ENCODE measurements at regions not wholly inside any gene's neighbourhood (a gene's known extent, or its start where the extent isn't known, plus 50 kb on each side); places are given as distances from the start of the nearest gene placed in this dataset.

DNA sequence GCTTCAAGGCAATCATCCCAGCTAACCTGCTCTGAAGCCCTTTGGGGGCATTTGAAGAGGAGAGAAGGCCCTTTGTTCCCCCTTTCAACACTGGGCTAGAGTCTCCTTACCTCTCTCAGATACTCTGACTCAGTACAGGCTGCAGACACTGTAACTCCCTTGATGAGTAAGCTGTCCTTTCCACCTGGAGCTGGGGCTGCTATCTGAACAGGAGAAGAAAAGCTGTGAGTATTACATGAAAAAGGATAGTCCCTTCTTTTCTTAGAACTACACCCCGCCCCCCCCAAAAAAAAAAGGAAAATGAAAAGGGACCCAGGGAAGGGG is 186.6 kb upstream of the PLEKHG7 start:
- no peaks in the 10 kb centered on the region for H3K4me1 ChIP-seq (ENCODE audit: control insufficient read depth, insufficient read depth, low read length)
- DNase-seq, result no peak
- H3K9me3 ChIP-seq (replicated peaks; ENCODE audit: control insufficient read depth, low read depth, low read length), result no peaks in the 10 kb centered on the region
- H3K27me3 ChIP-seq (ENCODE audit: control insufficient read depth, insufficient read depth, low read length), result no peaks in the 10 kb centered on the region
- no peak overlapping the region for H3K27ac ChIP-seq (ENCODE audit: low read length)
- no CpG with 5 or more reads among the region's 1 CpG for WGBS (ENCODE audit: insufficient coverage)
- H3K36me3 ChIP-seq (ENCODE audit: control insufficient read depth, insufficient read depth, low read length), result no peaks in the 10 kb centered on the region
- H3K4me3 ChIP-seq (ENCODE audit: low read length), result no peak overlapping the region

DNA sequence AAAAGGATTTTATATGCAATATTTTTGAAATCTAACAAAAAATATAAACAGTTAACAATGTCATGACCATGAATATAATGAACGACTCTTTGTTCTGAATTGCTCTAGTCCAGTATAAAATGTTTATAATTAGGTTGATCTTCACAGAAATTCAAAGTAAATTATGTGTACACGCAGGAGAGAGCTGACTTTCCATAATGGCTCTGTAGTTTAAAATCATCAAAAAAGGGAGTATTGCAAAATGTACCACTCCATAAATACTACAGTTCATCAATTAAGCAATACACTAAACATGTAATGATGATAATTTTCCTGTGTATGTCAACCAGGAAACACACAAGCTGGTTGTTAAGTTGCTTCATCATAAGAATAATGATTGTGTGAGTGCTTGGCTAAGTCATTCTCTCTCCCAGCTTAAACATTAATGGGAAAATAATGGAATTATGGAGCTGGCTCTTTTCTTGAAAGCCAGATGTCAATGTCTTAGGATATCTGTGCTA is 189.5 kb upstream of the PLEKHG7 start:
- WGBS (ENCODE audit: insufficient coverage), result no CpG with 5 or more reads among the region's 2 CpGs
- Histone ChIP-seq H3K9me3 (replicated peaks; ENCODE audit: control insufficient read depth, low read depth, low read length) (no peaks in the 10 kb centered on the region), H3K27ac (ENCODE audit: low read length) (no peak overlapping the region), H3K36me3 (ENCODE audit: control insufficient read depth, insufficient read depth, low read length) (no peaks in the 10 kb centered on the region), H3K4me3 (ENCODE audit: low read length) (no peak overlapping the region), H3K4me1 (ENCODE audit: control insufficient read depth, insufficient read depth, low read length) (no peaks in the 10 kb centered on the region), H3K27me3 (ENCODE audit: control insufficient read depth, insufficient read depth, low read length) (no peaks in the 10 kb centered on the region)
- DNase-seq, result no peak

DNA sequence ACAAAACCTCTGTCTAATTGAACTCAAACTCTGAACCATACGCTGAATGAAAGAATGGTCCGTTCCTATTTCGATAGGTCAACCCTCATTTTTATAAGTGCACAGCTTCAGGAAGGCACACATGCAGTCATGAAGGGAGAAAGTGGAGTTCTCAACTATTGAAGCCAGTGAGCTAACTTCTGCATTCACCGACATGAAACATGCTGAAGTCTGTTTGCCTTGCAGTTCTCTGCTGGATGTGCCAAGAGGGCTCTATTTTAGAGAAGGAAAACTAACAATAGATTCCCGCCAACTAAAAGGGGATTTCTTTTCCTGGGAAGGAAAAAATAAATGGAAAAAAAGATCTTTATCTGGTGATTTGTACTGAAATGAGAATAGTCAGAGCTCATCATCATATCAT is 191.0 kb upstream of the PLEKHG7 start:
- no peak overlapping the region for H3K27ac ChIP-seq (ENCODE audit: low read length)
- peaks cover 3% of the 10 kb centered on the region for H3K4me1 ChIP-seq (ENCODE audit: control insufficient read depth, insufficient read depth, low read length)
- H3K27me3 ChIP-seq (ENCODE audit: control insufficient read depth, insufficient read depth, low read length), result no peaks in the 10 kb centered on the region
- DNase-seq, result peak; percentile 61
- WGBS (ENCODE audit: insufficient coverage), result 80% methylated on average over 4 of the region's 5 CpGs
- no peaks in the 10 kb centered on the region for H3K9me3 ChIP-seq (replicated peaks; ENCODE audit: control insufficient read depth, low read depth, low read length)
- no peaks in the 10 kb centered on the region for H3K36me3 ChIP-seq (ENCODE audit: control insufficient read depth, insufficient read depth, low read length)
- H3K4me3 ChIP-seq (ENCODE audit: low read length), result no peak overlapping the region

DNA sequence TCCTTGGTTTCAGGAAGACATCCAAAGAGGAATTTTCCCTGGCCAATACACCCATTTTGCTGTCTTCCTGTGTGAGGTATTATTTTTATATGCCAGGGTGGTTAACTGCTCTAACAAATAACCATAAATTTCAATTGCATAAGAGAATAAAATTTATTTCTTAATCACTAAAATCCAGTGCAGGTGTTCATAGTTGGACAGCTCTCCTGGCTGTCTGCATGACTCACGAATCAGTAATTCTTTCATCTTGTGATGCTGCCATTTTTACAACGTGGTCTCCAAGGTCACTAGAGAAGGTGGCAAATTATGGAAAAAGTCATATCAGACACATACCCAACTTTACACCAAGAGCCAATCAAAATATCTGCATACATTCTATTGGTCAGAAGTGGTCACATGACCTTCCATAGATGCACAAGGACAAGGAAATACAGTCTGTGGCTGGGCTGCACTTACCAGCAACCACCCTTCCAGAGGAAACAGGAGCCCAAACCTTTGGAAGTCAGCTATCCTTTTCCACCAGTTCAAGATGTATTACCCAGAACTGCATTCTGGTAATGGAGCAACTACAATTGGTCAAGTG is 193.5 kb upstream of the PLEKHG7 start:
- WGBS (ENCODE audit: insufficient coverage), result no CpG with 5 or more reads among the region's 2 CpGs
- H3K36me3 ChIP-seq (ENCODE audit: control insufficient read depth, insufficient read depth, low read length), result no peaks in the 10 kb centered on the region
- H3K4me3 ChIP-seq (ENCODE audit: low read length), result no peak overlapping the region
- H3K9me3 ChIP-seq (replicated peaks; ENCODE audit: control insufficient read depth, low read depth, low read length), result no peaks in the 10 kb centered on the region
- no peak for DNase-seq
- no peak overlapping the region for H3K27ac ChIP-seq (ENCODE audit: low read length)
- H3K4me1 ChIP-seq (ENCODE audit: control insufficient read depth, insufficient read depth, low read length), result peaks cover 22% of the 10 kb centered on the region
- no peaks in the 10 kb centered on the region for H3K27me3 ChIP-seq (ENCODE audit: control insufficient read depth, insufficient read depth, low read length)

DNA sequence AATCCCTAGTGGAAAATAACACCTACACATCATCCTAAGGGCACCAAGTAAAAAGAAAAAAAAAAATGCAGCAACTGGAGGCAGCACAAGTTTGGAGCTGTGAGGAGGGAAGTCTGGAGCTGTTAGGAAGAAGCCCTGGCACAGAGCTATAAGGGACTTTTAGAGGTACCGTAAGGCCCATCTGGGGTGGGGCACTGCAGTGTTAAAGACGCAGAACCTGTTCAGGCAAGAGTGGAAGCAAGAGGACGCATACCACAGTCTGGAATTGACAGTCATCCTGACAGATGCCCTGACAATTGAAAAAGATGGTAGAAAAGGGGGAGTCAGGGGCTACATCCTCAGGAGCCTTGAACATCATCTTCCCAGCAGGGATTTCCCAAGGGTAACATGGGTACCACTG is 195.9 kb upstream of the PLEKHG7 start:
- Histone ChIP-seq H3K27ac (ENCODE audit: low read length) (peak overlapping the region; percentile 94), H3K27me3 (ENCODE audit: control insufficient read depth, insufficient read depth, low read length) (no peaks in the 10 kb centered on the region), H3K9me3 (replicated peaks; ENCODE audit: control insufficient read depth, low read depth, low read length) (no peaks in the 10 kb centered on the region), H3K4me3 (ENCODE audit: low read length) (no peak overlapping the region), H3K4me1 (ENCODE audit: control insufficient read depth, insufficient read depth, low read length) (peaks cover 42% of the 10 kb centered on the region), H3K36me3 (ENCODE audit: control insufficient read depth, insufficient read depth, low read length) (no peaks in the 10 kb centered on the region)
- no peak for DNase-seq
- 77% methylated on average over 3 of the region's 3 CpGs for WGBS (ENCODE audit: insufficient coverage)

DNA sequence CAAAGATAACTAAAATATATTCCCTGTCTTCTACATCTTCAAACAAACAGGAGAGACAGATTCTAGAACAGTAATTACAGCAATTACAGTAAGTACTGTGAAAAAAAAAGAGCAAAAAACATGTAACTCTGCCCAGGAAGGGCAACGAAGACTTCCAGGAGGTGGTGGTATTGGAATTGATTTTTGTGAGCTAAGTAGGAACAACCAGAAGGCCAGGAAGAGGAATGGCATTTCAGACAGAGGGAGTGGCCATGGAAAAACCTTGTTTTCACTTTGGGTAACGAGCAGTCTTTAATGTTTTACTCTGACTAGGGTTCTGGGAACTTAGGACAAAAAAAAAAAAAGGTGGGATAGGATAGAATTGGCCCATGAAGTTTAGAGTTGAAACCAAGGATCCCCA is 196.3 kb upstream of the PLEKHG7 start:
- WGBS (ENCODE audit: insufficient coverage), result 73% methylated on average over 2 of the region's 2 CpGs
- Histone ChIP-seq H3K36me3 (ENCODE audit: control insufficient read depth, insufficient read depth, low read length) (no peaks in the 10 kb centered on the region), H3K27ac (ENCODE audit: low read length) (peak overlapping the region; percentile 94), H3K4me3 (ENCODE audit: low read length) (no peak overlapping the region), H3K27me3 (ENCODE audit: control insufficient read depth, insufficient read depth, low read length) (no peaks in the 10 kb centered on the region), H3K4me1 (ENCODE audit: control insufficient read depth, insufficient read depth, low read length) (peaks cover 42% of the 10 kb centered on the region), H3K9me3 (replicated peaks; ENCODE audit: control insufficient read depth, low read depth, low read length) (no peaks in the 10 kb centered on the region)
- DNase-seq, result peak; percentile 32

DNA sequence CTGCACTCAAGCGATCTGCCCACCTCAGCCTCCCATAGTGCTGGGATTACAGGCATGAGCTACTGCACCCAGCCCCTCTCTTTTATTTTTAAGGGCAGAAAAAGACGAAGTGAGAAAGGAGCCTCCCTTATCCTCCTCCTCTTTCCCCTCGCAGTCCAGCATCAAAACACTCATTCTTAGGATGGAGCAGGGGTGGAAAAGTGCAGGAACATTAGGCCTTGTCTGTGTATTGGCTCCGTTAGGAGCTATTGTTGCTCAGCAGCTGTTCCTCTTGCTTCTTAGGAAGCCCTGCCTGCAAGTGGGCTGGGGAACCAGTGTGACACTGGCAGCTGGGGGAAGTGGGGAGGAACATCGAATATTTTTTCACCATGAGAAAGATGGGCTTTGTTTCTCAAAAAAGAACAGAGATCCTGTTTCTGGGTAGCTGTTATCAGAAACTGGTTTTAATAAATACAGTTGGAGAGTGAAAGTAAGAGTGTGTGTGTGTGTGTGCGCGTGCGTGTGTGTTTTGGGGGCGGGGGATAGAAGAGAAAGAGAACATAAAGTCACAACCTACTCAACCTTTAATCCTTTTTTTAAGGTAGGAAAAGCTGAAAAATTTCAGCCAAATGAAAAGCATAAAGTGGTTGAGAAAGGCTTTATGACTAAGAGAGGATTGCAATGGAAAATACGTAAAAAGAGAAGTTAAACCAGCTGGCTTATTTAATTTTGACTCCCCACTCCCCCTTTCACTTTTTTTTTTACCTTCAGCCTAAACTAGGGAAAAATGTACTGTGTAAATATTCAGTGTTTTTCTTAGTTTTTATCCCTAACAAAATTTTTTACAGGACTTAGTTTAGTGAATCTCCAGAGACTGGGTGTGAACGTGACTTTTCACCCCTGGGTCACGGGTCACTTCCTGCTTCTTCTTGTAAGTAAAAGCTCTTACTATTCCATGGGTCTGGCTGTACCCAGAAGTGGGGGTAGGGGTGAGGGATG is 197.2 kb upstream of the PLEKHG7 start:
- Histone ChIP-seq H3K27ac (ENCODE audit: low read length) (peak overlapping the region; percentile 94), H3K4me3 (ENCODE audit: low read length) (peak overlapping the region; percentile 7), H3K9me3 (replicated peaks; ENCODE audit: control insufficient read depth, low read depth, low read length) (no peaks in the 10 kb centered on the region), H3K4me1 (ENCODE audit: control insufficient read depth, insufficient read depth, low read length) (peaks cover 42% of the 10 kb centered on the region), H3K36me3 (ENCODE audit: control insufficient read depth, insufficient read depth, low read length) (no peaks in the 10 kb centered on the region), H3K27me3 (ENCODE audit: control insufficient read depth, insufficient read depth, low read length) (no peaks in the 10 kb centered on the region)
- DNase-seq, result peak; percentile 93
- WGBS (ENCODE audit: insufficient coverage), result 0% methylated on average over 1 of the region's 12 CpGs

DNA sequence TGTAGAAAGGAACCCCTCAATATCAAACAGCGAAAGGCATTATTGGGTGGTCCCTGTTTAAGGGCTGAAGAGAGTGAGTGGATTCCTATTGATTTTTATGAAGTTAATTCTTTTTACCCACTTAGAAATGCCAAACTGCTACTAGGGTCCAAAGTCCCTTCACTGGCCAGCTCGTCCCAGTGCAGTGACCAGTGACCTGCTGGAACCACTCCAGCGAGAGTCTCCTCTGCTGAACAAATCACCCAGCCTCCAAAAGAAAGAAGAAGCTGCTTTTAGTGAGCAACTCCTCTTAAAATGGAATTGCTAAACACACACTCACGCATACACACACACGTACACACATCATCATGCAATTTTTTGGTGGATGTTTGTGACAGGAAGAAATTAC is 198.2 kb upstream of the PLEKHG7 start:
- peaks cover 42% of the 10 kb centered on the region for H3K4me1 ChIP-seq (ENCODE audit: control insufficient read depth, insufficient read depth, low read length)
- no peak overlapping the region for H3K4me3 ChIP-seq (ENCODE audit: low read length)
- no CpG with 5 or more reads among the region's 5 CpGs for WGBS (ENCODE audit: insufficient coverage)

DNA sequence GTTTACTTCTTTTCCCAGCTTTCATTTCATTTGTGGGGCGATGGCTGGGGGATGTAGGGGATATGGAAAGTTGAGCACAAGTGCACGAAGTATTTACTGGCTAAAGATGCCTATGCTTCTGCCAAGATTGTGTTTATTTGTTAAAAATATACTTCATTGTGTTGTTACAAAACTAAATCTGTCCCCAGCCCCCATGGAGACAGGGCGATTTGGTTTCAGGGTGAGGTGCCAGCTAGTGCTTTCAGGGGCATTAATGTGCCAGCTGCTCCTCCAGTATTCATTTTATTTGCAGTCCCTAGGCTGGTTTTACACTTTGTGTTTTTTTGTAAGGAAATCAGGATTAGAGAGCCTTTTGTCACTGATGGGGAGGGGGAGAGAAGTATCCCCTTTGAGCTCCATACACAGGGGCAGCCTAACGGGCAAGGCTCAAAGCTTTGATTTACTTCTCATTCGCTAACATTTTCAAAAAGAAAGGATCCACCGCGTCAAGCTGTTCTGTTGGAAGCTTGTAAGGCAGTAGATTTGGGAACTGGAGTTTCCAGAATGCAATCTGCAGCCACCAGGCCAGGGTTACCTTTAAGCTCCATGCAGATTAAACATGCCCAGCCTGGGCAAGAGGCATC is 198.7 kb upstream of the PLEKHG7 start:
- Histone ChIP-seq H3K36me3 (ENCODE audit: control insufficient read depth, insufficient read depth, low read length) (no peaks in the 10 kb centered on the region), H3K4me1 (ENCODE audit: control insufficient read depth, insufficient read depth, low read length) (peaks cover 42% of the 10 kb centered on the region), H3K27me3 (ENCODE audit: control insufficient read depth, insufficient read depth, low read length) (no peaks in the 10 kb centered on the region), H3K9me3 (replicated peaks; ENCODE audit: control insufficient read depth, low read depth, low read length) (no peaks in the 10 kb centered on the region), H3K4me3 (ENCODE audit: low read length) (no peak overlapping the region), H3K27ac (ENCODE audit: low read length) (peak overlapping the region; percentile 94)
- 20% methylated on average over 2 of the region's 7 CpGs for WGBS (ENCODE audit: insufficient coverage)
- peak; percentile 90 for DNase-seq

More for the DNA sequence above, 198.2 kb upstream of the PLEKHG7 start:
- no peaks in the 10 kb centered on the region for H3K36me3 ChIP-seq (ENCODE audit: control insufficient read depth, insufficient read depth, low read length)
- peak; percentile 34 for DNase-seq
- H3K9me3 ChIP-seq (replicated peaks; ENCODE audit: control insufficient read depth, low read depth, low read length), result no peaks in the 10 kb centered on the region
- H3K27ac ChIP-seq (ENCODE audit: low read length), result peak overlapping the region; percentile 94
- no peaks in the 10 kb centered on the region for H3K27me3 ChIP-seq (ENCODE audit: control insufficient read depth, insufficient read depth, low read length)

Data from muscle of leg (tissue), 3 donors.